Panc1 (cell line): ENCODE measurements at regions not wholly inside any gene's neighbourhood (a gene's known extent, or its start where the extent isn't known, plus 50 kb on each side); places are given as distances from the start of the nearest gene placed in this dataset.

Experiments used
- CTCF ChIP-seq: fragments of 450-650 bp; IDR thresholded peaks from 2 replicates; pipeline ENCODE4 v1.5.1; 2017; ENCODE audit warnings: mild to moderate bottlenecking
- REST ChIP-seq, 2 experiments: IDR thresholded peaks; 2 replicates each; pipeline ENCODE4 v1.6.1; 2011 to 2012; ENCODE audit warnings: low read depth in 2 of 2, control low read depth in 1 of 2, low read length in 1 of 2, mild to moderate bottlenecking in 1 of 2, moderate library complexity in 1 of 2; ENCODE audit not compliant: insufficient read depth in 1 of 2
- SIN3A ChIP-seq: IDR thresholded peaks from 2 replicates; pipeline ENCODE4 v1.6.1; 2012; ENCODE audit warnings: low read depth, mild to moderate bottlenecking, low read length, moderate library complexity, borderline replicate concordance; ENCODE audit not compliant: insufficient read depth
- TCF7L2 ChIP-seq: IDR thresholded peaks from 2 replicates; pipeline ENCODE4 v1.6.1; 2011; ENCODE audit warnings: mild to moderate bottlenecking, low read depth, low read length, inconsistent platforms

GRCh38 chr4:180234730-180235129, 2008.5 kb upstream of the TENM3 start:
- TF ChIP-seq CTCF (no peak), TCF7L2 (no peak), REST (IDR thresholded peaks at IDR 0.05; ENCODE audit: insufficient read depth in 1 of 2, low read depth in 2 of 2, low read length in 1 of 2) (no peak; a peak in 1 of 4 replicates), SIN3A (no peak)
